GM12891 (cell line): ENCODE measurements at regions not wholly inside any gene's neighbourhood (a gene's known extent, or its start where the extent isn't known, plus 50 kb on each side); places are given as distances from the start of the nearest gene placed in this dataset.
"Not testable (repeated sequence)": the region's sequence is repeated elsewhere in the genome, so short reads cannot be mapped to it uniquely, and the experiment has no call there.

Experiments
- PAX5 ChIP-seq: IDR thresholded peaks from 2 replicates; pipeline ENCODE4 v1.6.1; 2011; ENCODE audit warnings: low read length, moderate library complexity, mild to moderate bottlenecking; ENCODE audit not compliant: insufficient read depth, severe bottlenecking
- POLR2A ChIP-seq: IDR thresholded peaks from 2 replicates; pipeline ENCODE4 v1.6.1; 2011; ENCODE audit warnings: low read depth, low read length, control low read depth
- POLR2AphosphoS5 ChIP-seq: IDR thresholded peaks from 2 replicates; pipeline ENCODE4 v1.6.1; 2011; ENCODE audit warnings: low read depth, low read length, control low read depth
- POU2F2 ChIP-seq: IDR thresholded peaks from 2 replicates; pipeline ENCODE4 v1.6.1; 2011; ENCODE audit warnings: low read depth, mild to moderate bottlenecking, control low read depth, low read length, moderate library complexity
- SPI1 ChIP-seq: IDR thresholded peaks from 2 replicates; pipeline ENCODE4 v1.6.1; 2011; ENCODE audit warnings: low read depth, low read length, control low read depth
- TAF1 ChIP-seq: IDR thresholded peaks from 2 replicates; pipeline ENCODE4 v1.6.1; 2011; ENCODE audit warnings: low read depth, low read length, control low read depth

DNA sequence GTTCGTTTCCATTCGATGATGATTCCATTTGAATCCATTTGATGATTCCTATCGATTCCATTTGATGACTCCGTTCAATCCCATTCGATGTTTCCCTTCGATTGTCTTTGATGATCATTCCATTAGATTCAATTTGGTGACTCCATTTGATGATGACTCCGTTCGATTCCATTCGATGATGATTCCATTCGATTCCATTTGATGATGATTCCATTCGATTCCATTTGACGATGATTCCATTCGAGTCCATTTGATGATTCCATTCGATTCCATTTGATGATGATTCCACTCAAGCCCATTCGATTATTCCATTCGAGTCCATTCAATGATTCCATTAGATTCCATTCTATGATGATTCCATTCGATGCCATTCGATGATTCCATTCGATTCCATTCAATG lies 2730.6 kb downstream of the RPIA start:
- TF ChIP-seq SPI1, POLR2A, POLR2AphosphoS5, TAF1, PAX5, POU2F2: not testable (repeated sequence)
